ENCODE measurements at regions not wholly inside any gene's neighbourhood (a gene's known extent, or its start where the extent isn't known, plus 50 kb on each side); places are given as distances from the start of the nearest gene placed in this dataset.

GRCh38 chr5:54741711-54742110 lies 224.2 kb downstream of the SNX18 start:
- Mint-ChIP-seq H3K4me3 (no peak overlapping the region), H3K27ac (no peak overlapping the region), H3K9me3 (no peaks in the 10 kb centered on the region), H3K27me3 (ENCODE audit: low read depth in 2 of 2) (peaks cover 0 to 9% of the 10 kb centered on the region in 2 donors), H3K36me3 (no peaks in the 10 kb centered on the region), H3K4me1 (peaks cover 40 to 66% of the 10 kb centered on the region in 2 donors)
- no peaks in the 10 kb centered on the region for H3K9me3 ChIP-seq (ENCODE audit: control insufficient read depth, insufficient read depth, low read length)
- TF ChIP-seq CTCF (IDR thresholded peaks at IDR 0.05): no peak
- WGBS (ENCODE audit: insufficient coverage): 91% methylated on average over 6 of the region's 6 CpGs
- ATAC-seq (no peak), DNase-seq (no peak)
- no peak overlapping the region for H3K27ac ChIP-seq (ENCODE audit: low read length)
- peaks cover 25% of the 10 kb centered on the region for H3K4me1 ChIP-seq (ENCODE audit: control insufficient read depth, insufficient read depth, low read length)
- H3K27me3 ChIP-seq (ENCODE audit: control insufficient read depth, insufficient read depth, low read length): no peaks in the 10 kb centered on the region
- H3K4me3 ChIP-seq (ENCODE audit: low read length): no peak overlapping the region
- H3K36me3 ChIP-seq (ENCODE audit: control insufficient read depth, insufficient read depth, low read length): no peaks in the 10 kb centered on the region
- intact Hi-C loops (cut with micrococcal nuclease): loop anchor here (5.0 kb wide), 1 partner anchor 296 kb away; no protein-coding TSS in a partner anchor

- Histone ChIP-seq H3K27ac (ENCODE audit: low read length) (no peak overlapping the region), H3K4me3 (ENCODE audit: low read length) (no peak overlapping the region), H3K27me3 (ENCODE audit: control insufficient read depth, insufficient read depth, low read length) (no peaks in the 10 kb centered on the region), H3K4me1 (ENCODE audit: control insufficient read depth, insufficient read depth, low read length) (peaks cover 17% of the 10 kb centered on the region), H3K36me3 (ENCODE audit: control insufficient read depth, insufficient read depth, low read length) (no peaks in the 10 kb centered on the region), H3K9me3 (ENCODE audit: control insufficient read depth, insufficient read depth, low read length) (no peaks in the 10 kb centered on the region)
- no peaks in the 10 kb centered on the region for H3K36me3 Mint-ChIP-seq
- H3K4me1 Mint-ChIP-seq: peaks cover 40 to 57% of the 10 kb centered on the region in 2 donors
- H3K9me3 Mint-ChIP-seq: no peaks in the 10 kb centered on the region
- H3K27ac Mint-ChIP-seq: no peak overlapping the region
- no peak overlapping the region for H3K4me3 Mint-ChIP-seq
- TF ChIP-seq CTCF (IDR thresholded peaks at IDR 0.05): no peak
- no peak for DNase-seq
- WGBS (ENCODE audit: insufficient coverage): 79% methylated on average over 5 of the region's 5 CpGs
- peaks cover 0 to 9% of the 10 kb centered on the region in 2 donors for H3K27me3 Mint-ChIP-seq (ENCODE audit: low read depth in 2 of 2)
- intact Hi-C loops (cut with micrococcal nuclease): loop anchor here (5.0 kb wide), 1 partner anchor 297 kb away; no protein-coding TSS in a partner anchor
- no peak for ATAC-seq
Observed at GRCh38 chr5:54740141-54740540, 222.6 kb downstream of the SNX18 start.

GRCh38 chr5:54739371-54739770 lies 221.8 kb downstream of the SNX18 start:
- no peak overlapping the region for H3K4me3 ChIP-seq (ENCODE audit: low read length)
- H3K27ac Mint-ChIP-seq: peak overlapping the region in 1 of 2 donors; percentile 0
- H3K27me3 Mint-ChIP-seq (ENCODE audit: low read depth in 2 of 2): peaks cover 0 to 9% of the 10 kb centered on the region in 2 donors
- ATAC-seq: peak in 1 of 3 donors; percentile 21
- H3K4me3 Mint-ChIP-seq: no peak overlapping the region
- WGBS (ENCODE audit: insufficient coverage): 98% methylated on average over 2 of the region's 2 CpGs
- peaks cover 37 to 49% of the 10 kb centered on the region in 2 donors for H3K4me1 Mint-ChIP-seq
- DNase-seq: no peak
- intact Hi-C loops (cut with micrococcal nuclease): no loop called here
- no peaks in the 10 kb centered on the region for H3K27me3 ChIP-seq (ENCODE audit: control insufficient read depth, insufficient read depth, low read length)
- TF ChIP-seq CTCF (IDR thresholded peaks at IDR 0.05): no peak
- no peaks in the 10 kb centered on the region for H3K9me3 Mint-ChIP-seq
- H3K9me3 ChIP-seq (ENCODE audit: control insufficient read depth, insufficient read depth, low read length): no peaks in the 10 kb centered on the region
- no peaks in the 10 kb centered on the region for H3K36me3 Mint-ChIP-seq
- no peak overlapping the region for H3K27ac ChIP-seq (ENCODE audit: low read length)
- H3K36me3 ChIP-seq (ENCODE audit: control insufficient read depth, insufficient read depth, low read length): no peaks in the 10 kb centered on the region
- H3K4me1 ChIP-seq (ENCODE audit: control insufficient read depth, insufficient read depth, low read length): peaks cover 9% of the 10 kb centered on the region

GRCh38 chr5:54738973-54739367 lies 221.4 kb downstream of the SNX18 start:
- Histone ChIP-seq H3K27me3 (ENCODE audit: control insufficient read depth, insufficient read depth, low read length) (no peaks in the 10 kb centered on the region), H3K36me3 (ENCODE audit: control insufficient read depth, insufficient read depth, low read length) (no peaks in the 10 kb centered on the region), H3K9me3 (ENCODE audit: control insufficient read depth, insufficient read depth, low read length) (no peaks in the 10 kb centered on the region), H3K4me1 (ENCODE audit: control insufficient read depth, insufficient read depth, low read length) (peaks cover 5% of the 10 kb centered on the region), H3K4me3 (ENCODE audit: low read length) (no peak overlapping the region), H3K27ac (ENCODE audit: low read length) (no peak overlapping the region)
- Mint-ChIP-seq H3K36me3 (no peaks in the 10 kb centered on the region), H3K4me3 (no peak overlapping the region), H3K9me3 (no peaks in the 10 kb centered on the region), H3K27me3 (ENCODE audit: low read depth in 2 of 2) (peaks cover 0 to 9% of the 10 kb centered on the region in 2 donors), H3K4me1 (peaks cover 33 to 45% of the 10 kb centered on the region in 2 donors), H3K27ac (peak overlapping the region in 1 of 2 donors; percentile 0)
- WGBS (ENCODE audit: insufficient coverage): 100% methylated on average over 1 of the region's 4 CpGs
- no peak for TF ChIP-seq CTCF (IDR thresholded peaks at IDR 0.05)
- intact Hi-C loops (cut with micrococcal nuclease): no loop called here
- DNase-seq (no peak), ATAC-seq (no peak)
